ENCODE measurements at regions not wholly inside any gene's neighbourhood (a gene's known extent, or its start where the extent isn't known, plus 50 kb on each side); places are given as distances from the start of the nearest gene placed in this dataset.

DNA sequence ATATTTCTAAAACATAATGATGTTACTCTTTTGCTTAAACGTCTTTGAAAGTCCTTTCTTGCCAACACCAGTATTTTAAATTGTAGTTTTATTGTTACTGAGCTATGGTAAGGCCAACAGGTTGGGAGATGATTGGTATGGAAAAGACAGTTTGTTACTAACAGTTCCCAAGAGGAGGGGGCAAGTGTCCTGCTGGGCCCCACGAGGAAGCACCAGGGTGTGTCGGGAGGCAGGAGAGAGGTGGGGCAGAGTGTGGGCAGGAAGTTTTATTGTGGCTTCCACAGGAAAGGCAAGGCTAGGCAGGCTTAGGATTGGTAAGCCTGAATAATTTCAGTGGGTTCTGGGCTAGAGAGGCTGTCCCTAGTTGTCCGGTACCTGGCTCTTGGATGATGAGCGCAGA, 134.3 kb downstream of the SOCS6 start:
- Mint-ChIP-seq H3K9me3 (0 out of 2 replicates have a peak, but pooled peaks cover 5% of the 10 kb centered on the region), H3K4me3 (no peak overlapping the region), H3K27me3 (ENCODE audit: insufficient read depth) (peaks cover 1% of the 10 kb centered on the region), H3K36me3 (ENCODE audit: low read depth) (no peaks in the 10 kb centered on the region), H3K4me1 (ENCODE audit: low read depth) (peaks cover 82% of the 10 kb centered on the region), H3K27ac (peak overlapping the region; percentile 97)
- TF ChIP-seq, protein P1, sequence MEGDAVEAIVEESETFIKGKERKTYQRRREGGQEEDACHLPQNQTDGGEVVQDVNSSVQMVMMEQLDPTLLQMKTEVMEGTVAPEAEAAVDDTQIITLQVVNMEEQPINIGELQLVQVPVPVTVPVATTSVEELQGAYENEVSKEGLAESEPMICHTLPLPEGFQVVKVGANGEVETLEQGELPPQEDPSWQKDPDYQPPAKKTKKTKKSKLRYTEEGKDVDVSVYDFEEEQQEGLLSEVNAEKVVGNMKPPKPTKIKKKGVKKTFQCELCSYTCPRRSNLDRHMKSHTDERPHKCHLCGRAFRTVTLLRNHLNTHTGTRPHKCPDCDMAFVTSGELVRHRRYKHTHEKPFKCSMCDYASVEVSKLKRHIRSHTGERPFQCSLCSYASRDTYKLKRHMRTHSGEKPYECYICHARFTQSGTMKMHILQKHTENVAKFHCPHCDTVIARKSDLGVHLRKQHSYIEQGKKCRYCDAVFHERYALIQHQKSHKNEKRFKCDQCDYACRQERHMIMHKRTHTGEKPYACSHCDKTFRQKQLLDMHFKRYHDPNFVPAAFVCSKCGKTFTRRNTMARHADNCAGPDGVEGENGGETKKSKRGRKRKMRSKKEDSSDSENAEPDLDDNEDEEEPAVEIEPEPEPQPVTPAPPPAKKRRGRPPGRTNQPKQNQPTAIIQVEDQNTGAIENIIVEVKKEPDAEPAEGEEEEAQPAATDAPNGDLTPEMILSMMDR (IDR thresholded peaks at IDR 0.05), result no peak
- DNase-seq, result no peak

DNA sequence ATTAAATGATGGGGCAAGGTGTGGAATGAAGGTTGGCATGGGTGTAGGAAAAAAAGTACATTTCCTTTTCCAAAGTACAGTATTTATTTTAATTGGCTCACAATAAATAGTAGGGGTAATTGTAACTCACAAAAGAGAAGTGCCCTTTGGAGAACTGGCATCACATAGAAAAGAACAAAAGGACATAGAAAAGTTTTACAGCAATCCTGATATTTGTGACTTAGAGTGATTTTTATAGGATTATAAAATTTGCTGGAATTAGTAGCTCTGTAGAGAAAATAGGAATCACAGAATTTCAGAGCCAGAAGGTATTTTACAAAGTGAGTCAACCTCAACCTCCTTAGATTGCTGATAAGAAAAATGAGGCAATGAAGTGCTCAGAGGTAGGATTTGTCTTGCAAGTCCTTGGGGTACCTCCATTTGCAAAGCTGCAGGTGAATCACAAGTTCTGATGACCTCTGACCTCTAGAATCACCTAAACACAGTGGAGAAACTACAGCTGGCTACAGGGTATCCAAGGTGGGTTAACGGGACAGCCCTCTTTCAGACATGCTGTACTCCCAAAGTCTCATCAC, 133.6 kb downstream of the SOCS6 start:
- TF ChIP-seq, protein P1 (IDR thresholded peaks at IDR 0.05), result no peak
- Mint-ChIP-seq H3K4me3 (peak overlapping the region; percentile 87), H3K27me3 (ENCODE audit: insufficient read depth) (peaks cover 1% of the 10 kb centered on the region), H3K27ac (peak overlapping the region; percentile 97), H3K9me3 (0 out of 2 replicates have a peak, but pooled peaks cover 5% of the 10 kb centered on the region), H3K4me1 (ENCODE audit: low read depth) (peaks cover 89% of the 10 kb centered on the region), H3K36me3 (ENCODE audit: low read depth) (no peaks in the 10 kb centered on the region)
- peak; percentile 53 for DNase-seq

DNA sequence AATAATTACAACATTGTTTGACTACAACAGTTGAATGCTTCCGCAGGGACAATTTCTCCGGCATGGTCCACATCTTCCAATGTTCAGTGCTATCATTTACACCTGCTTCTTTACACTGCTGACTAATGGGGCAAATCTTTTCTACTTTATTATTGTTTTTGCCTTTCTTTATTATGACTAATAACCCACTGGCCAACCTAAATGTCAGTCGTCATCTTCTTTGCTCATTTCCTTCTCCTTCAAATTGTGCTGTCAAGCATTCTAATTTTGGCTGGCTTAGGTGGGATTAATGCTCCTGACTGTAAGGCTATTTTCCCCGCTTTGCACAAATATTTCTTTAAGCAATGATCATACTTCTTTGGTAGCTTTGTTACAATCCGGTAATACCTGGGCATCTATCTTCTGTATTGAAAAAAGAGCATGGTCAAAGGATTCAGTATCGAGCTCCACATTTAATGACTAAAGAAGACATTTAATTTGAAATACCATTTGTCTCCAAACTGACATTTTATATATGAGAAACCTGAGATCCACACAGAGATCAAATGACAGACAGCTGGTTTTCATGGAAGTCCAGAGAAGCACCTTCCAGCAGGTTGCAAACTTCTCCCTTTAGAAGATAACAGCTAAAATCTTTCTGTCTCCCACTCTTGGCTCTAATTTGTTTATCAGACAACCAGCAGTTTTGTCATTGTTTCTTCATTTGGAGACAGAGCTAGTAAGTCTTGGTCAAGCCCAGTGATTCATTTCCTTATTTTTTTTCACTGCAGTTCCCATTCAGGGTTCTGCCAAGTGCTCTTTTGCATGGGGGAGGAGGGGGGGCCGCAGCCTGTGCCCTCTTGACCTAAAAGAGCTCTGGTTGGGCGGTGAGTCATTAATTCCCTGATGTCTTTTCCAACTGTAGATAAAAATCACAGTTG, 132.9 kb downstream of the SOCS6 start:
- Mint-ChIP-seq H3K4me1 (ENCODE audit: low read depth) (peaks cover 89% of the 10 kb centered on the region), H3K27ac (peak overlapping the region; percentile 97), H3K27me3 (ENCODE audit: insufficient read depth) (peaks cover 1% of the 10 kb centered on the region), H3K4me3 (peak overlapping the region; percentile 87), H3K9me3 (0 out of 2 replicates have a peak, but pooled peaks cover 5% of the 10 kb centered on the region), H3K36me3 (ENCODE audit: low read depth) (no peaks in the 10 kb centered on the region)
- peak; percentile 91 for DNase-seq
- TF ChIP-seq, protein P1 (IDR thresholded peaks at IDR 0.05), result no peak

DNA sequence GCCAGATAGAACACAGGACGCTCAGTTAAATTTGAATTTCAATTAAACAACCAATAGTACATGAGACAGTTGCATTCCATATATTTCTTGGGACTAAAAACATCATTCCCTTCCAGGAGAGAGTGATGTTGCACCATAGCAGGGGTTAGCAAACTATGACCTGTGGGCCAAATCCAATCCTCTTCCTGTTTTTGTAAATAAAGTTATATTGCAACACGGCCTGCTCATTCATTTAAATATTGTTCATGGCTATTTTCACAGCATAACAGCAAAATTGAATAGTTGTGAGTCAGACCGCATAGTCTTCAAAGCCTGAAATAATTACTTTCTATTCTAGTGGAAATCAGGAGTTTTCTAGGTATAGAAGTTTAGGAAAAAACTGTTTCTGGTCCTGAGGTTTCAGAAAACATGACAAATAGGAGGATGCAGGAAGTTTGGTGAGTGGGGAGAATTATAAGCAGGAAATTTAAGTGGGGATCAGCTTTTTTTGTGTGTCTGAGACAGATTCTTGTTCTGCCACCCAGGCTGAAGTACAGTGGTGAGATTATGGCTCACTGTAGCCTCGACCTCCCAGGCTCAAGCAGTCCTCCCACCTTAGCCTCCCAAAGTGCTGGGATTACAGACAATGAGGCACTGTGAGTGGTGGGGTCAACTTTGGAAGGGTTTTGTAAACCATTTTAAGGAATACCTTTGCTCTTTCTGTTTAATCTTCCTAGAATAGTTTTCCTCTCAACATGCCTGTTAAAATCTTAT, 131.5 kb downstream of the SOCS6 start:
- Mint-ChIP-seq H3K27me3 (ENCODE audit: insufficient read depth) (peaks cover 1% of the 10 kb centered on the region), H3K9me3 (no peaks in the 10 kb centered on the region), H3K4me3 (peak overlapping the region; percentile 87), H3K27ac (peak overlapping the region; percentile 97), H3K4me1 (ENCODE audit: low read depth) (peaks cover 78% of the 10 kb centered on the region), H3K36me3 (ENCODE audit: low read depth) (no peaks in the 10 kb centered on the region)
- TF ChIP-seq, protein P1 (IDR thresholded peaks at IDR 0.05), result no peak
- DNase-seq, result peak; percentile 79

DNA sequence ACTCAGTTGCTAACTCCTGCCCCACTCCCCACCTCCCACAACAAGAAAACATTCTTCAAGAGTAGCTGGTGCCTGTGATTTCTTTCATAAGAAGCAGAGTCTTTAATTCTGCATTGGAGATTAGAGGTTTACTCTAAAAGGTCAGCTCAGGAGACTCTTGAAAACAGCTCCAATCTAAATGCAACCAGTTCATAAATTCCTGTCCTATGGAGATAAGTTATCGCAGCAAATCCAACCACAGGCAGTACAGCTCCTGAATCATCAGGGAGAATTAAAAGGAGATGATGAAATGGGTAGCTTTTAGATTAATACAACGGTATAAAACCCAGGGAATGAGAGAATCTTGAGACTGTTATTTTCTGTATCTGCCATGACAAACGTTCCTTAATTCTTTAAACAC, 130.7 kb downstream of the SOCS6 start:
- H3K27me3 Mint-ChIP-seq (ENCODE audit: insufficient read depth), result peaks cover 1% of the 10 kb centered on the region
- TF ChIP-seq, protein P1 (IDR thresholded peaks at IDR 0.05), result no peak
- peak overlapping the region; percentile 87 for H3K4me3 Mint-ChIP-seq
- peak overlapping the region; percentile 97 for H3K27ac Mint-ChIP-seq
- H3K9me3 Mint-ChIP-seq, result no peaks in the 10 kb centered on the region
- H3K36me3 Mint-ChIP-seq (ENCODE audit: low read depth), result no peaks in the 10 kb centered on the region
- H3K4me1 Mint-ChIP-seq (ENCODE audit: low read depth), result peaks cover 73% of the 10 kb centered on the region
- peak; percentile 73 for DNase-seq
